Tibial nerve (tissue), 4 donors: ENCODE measurements at regions not wholly inside any gene's neighbourhood (a gene's known extent, or its start where the extent isn't known, plus 50 kb on each side); places are given as distances from the start of the nearest gene placed in this dataset.

ENCODE experiments used
- DNase-seq, 2 donors: peaks; one replicate each; pipeline ENCODE4 v3.0.0-alpha.2; 2019; ENCODE audit warnings: low spot score in 2 of 2
- H3K27ac ChIP-seq, 4 donors: fragments of 200-600 bp; sonication (generic) in 3 of 4; one replicate each; pipeline ENCODE4 v1.5.1; 2017 to 2019; ENCODE audit warnings: mild to moderate bottlenecking in 1 of 4
- H3K27me3 ChIP-seq, 2 donors: fragments of 200-600 bp; sonication (generic) in 1 of 2; one replicate each; pipeline versions ENCODE4 v1.5.1 to v1.6.0; 2017 to 2019
- H3K36me3 ChIP-seq, 3 donors: fragments of 200-600 bp; sonication (generic); one replicate each; pipeline ENCODE4 v1.5.1; 2018 to 2019
- H3K4me1 ChIP-seq, 4 donors: fragments of 200-600 bp; sonication (generic) in 3 of 4; one replicate each; pipeline ENCODE4 v1.5.1; 2017 to 2019
- H3K4me3 ChIP-seq, 4 donors: fragments of 200-600 bp; sonication (generic) in 3 of 4; one replicate each; pipeline ENCODE4 v1.5.1; 2017 to 2019; ENCODE audit warnings: mild to moderate bottlenecking in 1 of 4, moderate library complexity in 1 of 4
- H3K9me3 ChIP-seq, 4 donors: fragments of 200-600 bp; sonication (generic) in 3 of 4; one replicate each; pipeline ENCODE4 v1.5.1; 2017 to 2019
- CTCF ChIP-seq, 5 experiments: fragments of 200-600 bp in 3 of 5; fragments of 450-650 bp in 2 of 5; sonication (generic) in 3 of 5; IDR thresholded peaks; one replicate each; pipeline ENCODE4 v1.5.1; 2016 to 2019; ENCODE audit warnings: antibody characterized with exemption in 5 of 5, mild to moderate bottlenecking in 3 of 5, moderate library complexity in 2 of 5
- EP300 ChIP-seq, 2 donors: sonication (generic); formaldehyde crosslinking; IDR thresholded peaks; one replicate each; pipeline ENCODE4 v1.6.1; 2017; ENCODE audit warnings: antibody characterized with exemption in 2 of 2, mild to moderate bottlenecking in 1 of 2
- POLR2A ChIP-seq, 2 donors: fragments of 450-650 bp; IDR thresholded peaks; one replicate each; pipeline ENCODE4 v1.6.1; 2017; ENCODE audit warnings: antibody characterized with exemption in 2 of 2, mild to moderate bottlenecking in 2 of 2, moderate library complexity in 2 of 2
- WGBS, 2 donors: methylation state at CpG; one replicate each; pipeline ENCODE4 v1.1.5; 2018; 5-methylcytosine and 5-hydroxymethylcytosine counted together

GRCh38 chr15:53384417-53384816 lies 375.0 kb downstream of the WDR72 start:
- no peaks in the 10 kb centered on the region for H3K36me3 ChIP-seq
- 46 to 63% methylated on average over 3 of the region's 3 CpGs for WGBS, 2 donors
- DNase-seq, result no peak
- no peaks in the 10 kb centered on the region for H3K4me1 ChIP-seq
- H3K27me3 ChIP-seq, result no peaks in the 10 kb centered on the region
- no peaks in the 10 kb centered on the region for H3K9me3 ChIP-seq
- no peak overlapping the region for H3K4me3 ChIP-seq
- no peak for TF ChIP-seq EP300 (IDR thresholded peaks at IDR 0.05)
- TF ChIP-seq POLR2A (IDR thresholded peaks at IDR 0.05), result no peak
- no peak for TF ChIP-seq CTCF (IDR thresholded peaks at IDR 0.05)
- no peak overlapping the region for H3K27ac ChIP-seq

- no peaks in the 10 kb centered on the region for H3K9me3 ChIP-seq
- no peak for DNase-seq
- H3K27me3 ChIP-seq, result no peaks in the 10 kb centered on the region
- TF ChIP-seq POLR2A (IDR thresholded peaks at IDR 0.05) (no peak), EP300 (IDR thresholded peaks at IDR 0.05) (no peak), CTCF (IDR thresholded peaks at IDR 0.05) (no peak)
- H3K4me3 ChIP-seq, result no peak overlapping the region
- no peak overlapping the region for H3K27ac ChIP-seq
- no peaks in the 10 kb centered on the region for H3K36me3 ChIP-seq
- WGBS, 2 donors, result 52 to 55% methylated on average over 4 of the region's 4 CpGs
- H3K4me1 ChIP-seq, result no peaks in the 10 kb centered on the region
Observed at GRCh38 chr15:53378096-53378800, 381.2 kb downstream of the WDR72 start.

GRCh38 chr15:53367740-53368139 lies 391.7 kb downstream of the WDR72 start:
- no peaks in the 10 kb centered on the region for H3K27me3 ChIP-seq
- TF ChIP-seq POLR2A (IDR thresholded peaks at IDR 0.05), result no peak
- no peak for TF ChIP-seq EP300 (IDR thresholded peaks at IDR 0.05)
- TF ChIP-seq CTCF (IDR thresholded peaks at IDR 0.05), result no peak
- peaks cover 0 to 10% (median 2%) of the 10 kb centered on the region in 4 donors for H3K9me3 ChIP-seq
- no peak overlapping the region for H3K27ac ChIP-seq
- DNase-seq, result no peak
- WGBS, 2 donors, result 92 to 100% methylated on average over 1 of the region's 1 CpG
- H3K36me3 ChIP-seq, result no peaks in the 10 kb centered on the region
- no peaks in the 10 kb centered on the region for H3K4me1 ChIP-seq
- H3K4me3 ChIP-seq, result no peak overlapping the region

GRCh38 chr15:53360881-53361280 lies 398.6 kb downstream of the WDR72 start:
- 31 to 50% methylated on average over 4 of the region's 4 CpGs for WGBS, 2 donors
- Histone ChIP-seq H3K4me1 (no peaks in the 10 kb centered on the region), H3K36me3 (no peaks in the 10 kb centered on the region), H3K27me3 (no peaks in the 10 kb centered on the region), H3K27ac (no peak overlapping the region), H3K4me3 (no peak overlapping the region), H3K9me3 (no peaks in the 10 kb centered on the region)
- DNase-seq, result no peak
- TF ChIP-seq CTCF (IDR thresholded peaks at IDR 0.05) (no peak), EP300 (IDR thresholded peaks at IDR 0.05) (no peak), POLR2A (IDR thresholded peaks at IDR 0.05) (no peak)

- TF ChIP-seq CTCF (IDR thresholded peaks at IDR 0.05) (no peak), EP300 (IDR thresholded peaks at IDR 0.05) (no peak), POLR2A (IDR thresholded peaks at IDR 0.05) (no peak)
- Histone ChIP-seq H3K27ac (no peak overlapping the region), H3K36me3 (no peaks in the 10 kb centered on the region), H3K4me1 (no peaks in the 10 kb centered on the region), H3K9me3 (no peaks in the 10 kb centered on the region), H3K27me3 (no peaks in the 10 kb centered on the region), H3K4me3 (no peak overlapping the region)
- WGBS, 2 donors, result 79 to 82% methylated on average over 2 of the region's 2 CpGs
- no peak for DNase-seq
Observed at GRCh38 chr15:53359038-53359437, 400.4 kb downstream of the WDR72 start.
